Activated CD8-positive, alpha-beta T cell treated with anti-CD3 and anti-CD28 coated beads, Interleukin-2, amount 10 ng/mL, durations not matched to agents 7 days and 5 days (primary cell): ENCODE measurements at regions not wholly inside any gene's neighbourhood (a gene's known extent, or its start where the extent isn't known, plus 50 kb on each side); places are given as distances from the start of the nearest gene placed in this dataset.
"Not testable (repeated sequence)": the region's sequence is repeated elsewhere in the genome, so short reads cannot be mapped to it uniquely, and the experiment has no call there.

Experiments used
- ATAC-seq: fragments of 150-1000 bp; cut with Tn5 transposase; one replicate; pipeline ENCODE4 v1.10.0; 2021; ENCODE audit warnings: moderate library complexity
- CTCF ChIA-PET: fragments of 350-600 bp; sonication (Branson Sonifier 250); formaldehyde crosslinking; loops from one replicate; lab custom pipeline; 2021; ENCODE audit warnings: antibody characterized with exemption; lab: Charles Lee
- POLR2A ChIA-PET: fragments of 350-600 bp; sonication (Branson Sonifier 250); formaldehyde crosslinking; loops from one replicate; lab custom pipeline; 2021; ENCODE audit warnings: antibody characterized with exemption; lab: Charles Lee
- DNase-seq: peaks from one replicate; pipeline ENCODE4 v3.0.0-alpha.2; 2020
- H3K27ac Mint-ChIP-seq: one replicate; pipeline ENCODE4 v1.8.0; 2021; ENCODE audit warnings: mild to moderate bottlenecking, mixed read lengths
- H3K27me3 Mint-ChIP-seq: one replicate; pipeline ENCODE4 v1.8.0; 2021; ENCODE audit warnings: low read depth, mixed read lengths
- H3K36me3 Mint-ChIP-seq: one replicate; pipeline ENCODE4 v1.8.0; 2021; ENCODE audit warnings: low read depth, mixed read lengths
- H3K4me1 Mint-ChIP-seq: one replicate; pipeline ENCODE4 v1.8.0; 2021; ENCODE audit warnings: low read depth, mixed read lengths
- H3K4me3 Mint-ChIP-seq: one replicate; pipeline ENCODE4 v1.8.0; 2021; ENCODE audit warnings: mild to moderate bottlenecking, mixed read lengths
- H3K9me3 Mint-ChIP-seq: one replicate; pipeline ENCODE4 v1.8.0; 2022; ENCODE audit warnings: mixed read lengths; ENCODE audit not compliant: insufficient read depth

GRCh38 chr4:66035701-66036100 lies 365.4 kb upstream of the EPHA5 start:
- no peak for DNase-seq
- no peak overlapping the region for H3K27ac Mint-ChIP-seq
- no peaks in the 10 kb centered on the region for H3K36me3 Mint-ChIP-seq
- no peaks in the 10 kb centered on the region for H3K27me3 Mint-ChIP-seq
- no peak overlapping the region for H3K4me3 Mint-ChIP-seq
- ATAC-seq, result no peak
- H3K4me1 Mint-ChIP-seq, result no peaks in the 10 kb centered on the region
- H3K9me3 Mint-ChIP-seq, result peaks cover 7% of the 10 kb centered on the region
- ChIA-PET CTCF (no interaction called here), POLR2A (no interaction called here)

- no peak for ATAC-seq
- Mint-ChIP-seq H3K27me3 (no peaks in the 10 kb centered on the region), H3K9me3 (peaks cover 3% of the 10 kb centered on the region), H3K36me3 (no peaks in the 10 kb centered on the region), H3K27ac (no peak overlapping the region), H3K4me1 (no peaks in the 10 kb centered on the region), H3K4me3 (no peak overlapping the region)
- ChIA-PET CTCF (no interaction called here), POLR2A (no interaction called here)
- no peak for DNase-seq
These were observed 364.4 kb upstream of the EPHA5 start for GRCh38 chr4:66034671-66035070.

GRCh38 chr4:66034262-66034661 lies 364.0 kb upstream of the EPHA5 start:
- no peak for DNase-seq
- Mint-ChIP-seq H3K36me3 (no peaks in the 10 kb centered on the region), H3K4me1 (no peaks in the 10 kb centered on the region), H3K27me3 (no peaks in the 10 kb centered on the region), H3K9me3 (no peaks in the 10 kb centered on the region), H3K27ac (no peak overlapping the region), H3K4me3 (no peak overlapping the region)
- POLR2A ChIA-PET, result no interaction called here
- no peak for ATAC-seq
- CTCF ChIA-PET, result no interaction called here

DNA sequence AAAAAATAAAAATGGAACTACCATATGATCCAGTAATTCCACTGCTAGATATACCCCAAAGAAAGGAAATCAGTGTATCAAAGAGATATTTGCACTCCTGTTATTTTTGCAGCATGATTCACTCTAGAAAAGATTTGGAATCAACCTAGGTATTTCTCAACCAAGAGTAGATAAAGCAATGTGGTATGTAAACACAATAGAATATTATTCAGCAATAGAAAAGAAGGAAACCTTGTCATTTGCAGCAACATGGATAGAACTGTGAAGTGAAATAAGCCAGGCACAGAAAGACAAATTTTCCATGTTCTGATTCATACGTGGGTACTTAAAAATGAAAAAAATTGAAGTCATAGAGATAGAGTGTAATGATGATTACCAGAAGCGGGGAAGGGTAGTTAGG lies 362.3 kb upstream of the EPHA5 start:
- ChIA-PET CTCF (no interaction called here), POLR2A (no interaction called here)
- DNase-seq (no peak), ATAC-seq (no peak)
- Mint-ChIP-seq H3K4me3 (no peak overlapping the region), H3K27me3 (no peaks in the 10 kb centered on the region), H3K4me1 (no peaks in the 10 kb centered on the region), H3K36me3 (no peaks in the 10 kb centered on the region), H3K9me3 (no peaks in the 10 kb centered on the region), H3K27ac (no peak overlapping the region)

DNA sequence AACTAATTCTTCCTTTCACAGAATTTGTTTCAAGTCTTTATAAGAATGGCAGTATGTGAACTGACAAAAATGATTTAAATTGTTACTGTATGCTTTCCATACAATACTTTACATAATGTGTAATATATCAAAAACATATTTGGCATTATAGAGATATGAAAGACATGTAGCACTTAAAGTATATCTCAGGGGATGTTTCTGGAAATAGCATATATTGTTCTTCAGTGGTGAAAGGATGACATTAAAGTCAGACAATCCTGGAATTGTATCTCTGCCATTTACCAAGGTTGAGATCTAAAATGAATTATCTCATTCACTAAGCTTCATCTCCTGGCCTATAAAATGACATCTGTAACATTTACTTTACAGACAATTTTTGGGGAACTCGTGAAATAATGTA lies 358.4 kb upstream of the EPHA5 start:
- ChIA-PET CTCF (no interaction called here), POLR2A (no interaction called here)
- ATAC-seq (no peak), DNase-seq (no peak)
- Mint-ChIP-seq H3K4me3 (no peak overlapping the region), H3K27ac (no peak overlapping the region), H3K9me3 (peaks cover 3% of the 10 kb centered on the region), H3K27me3 (no peaks in the 10 kb centered on the region), H3K36me3 (no peaks in the 10 kb centered on the region), H3K4me1 (no peaks in the 10 kb centered on the region)

GRCh38 chr4:66023061-66023460 lies 352.8 kb upstream of the EPHA5 start:
- Mint-ChIP-seq H3K9me3 (peaks cover 24% of the 10 kb centered on the region), H3K4me3 (no peak overlapping the region), H3K4me1 (no peaks in the 10 kb centered on the region), H3K27me3 (no peaks in the 10 kb centered on the region), H3K36me3 (no peaks in the 10 kb centered on the region), H3K27ac (no peak overlapping the region)
- DNase-seq (no peak), ATAC-seq (no peak)
- ChIA-PET POLR2A (no interaction called here), CTCF (no interaction called here)

- H3K36me3 Mint-ChIP-seq, result no peaks in the 10 kb centered on the region
- DNase-seq (no peak), ATAC-seq (no peak)
- no peaks in the 10 kb centered on the region for H3K27me3 Mint-ChIP-seq
- H3K4me1 Mint-ChIP-seq, result no peaks in the 10 kb centered on the region
- peaks cover 49% of the 10 kb centered on the region for H3K9me3 Mint-ChIP-seq
- H3K27ac Mint-ChIP-seq, result no peak overlapping the region
- ChIA-PET CTCF (no interaction called here), POLR2A (no interaction called here)
- H3K4me3 Mint-ChIP-seq, result no peak overlapping the region
These were observed 347.4 kb upstream of the EPHA5 start for GRCh38 chr4:66017671-66018070.

DNA sequence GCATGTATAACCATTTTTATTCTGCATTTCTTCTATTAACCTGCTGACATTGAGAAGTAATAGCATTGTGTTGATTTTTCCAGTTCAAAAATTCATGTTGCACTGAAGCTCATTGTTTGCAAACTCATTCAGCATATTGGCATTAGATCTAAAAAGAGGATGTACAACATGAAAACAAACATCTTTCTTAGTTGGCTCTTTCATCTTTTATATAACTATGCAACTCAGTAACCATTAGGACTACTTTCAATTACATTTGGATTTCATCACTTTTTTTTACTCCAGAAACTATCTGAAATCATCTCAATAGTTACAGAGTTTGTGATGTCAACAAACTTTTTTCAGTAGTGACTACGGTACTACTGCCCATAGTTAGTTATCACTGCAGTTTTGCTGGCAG lies 346.0 kb upstream of the EPHA5 start:
- Mint-ChIP-seq H3K4me3 (no peak overlapping the region), H3K9me3 (peaks cover 43% of the 10 kb centered on the region), H3K27me3 (no peaks in the 10 kb centered on the region), H3K27ac (no peak overlapping the region), H3K4me1 (no peaks in the 10 kb centered on the region), H3K36me3 (no peaks in the 10 kb centered on the region)
- DNase-seq (no peak), ATAC-seq (no peak)
- CTCF ChIA-PET, result no interaction called here
- POLR2A ChIA-PET, result no interaction called here

DNA sequence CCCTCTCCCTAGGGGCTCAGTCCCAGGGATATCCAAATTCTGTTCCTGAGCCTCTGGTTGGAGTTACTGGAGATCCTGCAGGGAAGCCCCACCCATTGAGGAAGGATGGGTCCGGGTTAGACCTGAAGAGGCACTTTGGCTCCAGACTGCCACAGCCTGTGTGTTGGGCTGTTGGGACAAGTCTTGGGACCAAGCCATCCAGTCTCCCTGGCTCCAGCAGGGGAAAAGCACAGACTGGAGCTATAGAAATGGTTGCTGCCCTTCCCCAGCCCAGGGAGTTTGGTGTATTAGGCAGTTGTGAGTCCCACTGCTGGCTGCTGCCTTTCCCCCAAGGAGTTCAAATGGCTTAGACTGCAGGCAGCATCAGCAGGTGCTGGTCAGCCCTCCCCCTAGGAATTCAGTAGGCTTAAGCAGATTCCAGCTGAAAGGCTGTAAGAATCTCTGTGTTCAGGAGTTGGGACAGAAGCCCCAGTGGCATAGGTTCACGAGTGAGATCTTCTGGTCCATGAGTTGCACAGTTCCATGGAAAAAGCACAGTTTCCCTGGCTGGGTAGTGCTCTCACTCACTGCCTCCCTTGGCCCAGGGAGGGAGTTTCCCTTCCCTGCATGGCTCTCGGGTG lies 344.0 kb upstream of the EPHA5 start:
- CTCF ChIA-PET, result no interaction called here
- H3K27ac Mint-ChIP-seq, result no peak overlapping the region
- no peaks in the 10 kb centered on the region for H3K36me3 Mint-ChIP-seq
- DNase-seq, result no peak
- no peaks in the 10 kb centered on the region for H3K4me1 Mint-ChIP-seq
- POLR2A ChIA-PET, result no interaction called here
- no peaks in the 10 kb centered on the region for H3K27me3 Mint-ChIP-seq
- no peak overlapping the region for H3K4me3 Mint-ChIP-seq
- peaks cover 52% of the 10 kb centered on the region for H3K9me3 Mint-ChIP-seq
- ATAC-seq, result no peak

DNA sequence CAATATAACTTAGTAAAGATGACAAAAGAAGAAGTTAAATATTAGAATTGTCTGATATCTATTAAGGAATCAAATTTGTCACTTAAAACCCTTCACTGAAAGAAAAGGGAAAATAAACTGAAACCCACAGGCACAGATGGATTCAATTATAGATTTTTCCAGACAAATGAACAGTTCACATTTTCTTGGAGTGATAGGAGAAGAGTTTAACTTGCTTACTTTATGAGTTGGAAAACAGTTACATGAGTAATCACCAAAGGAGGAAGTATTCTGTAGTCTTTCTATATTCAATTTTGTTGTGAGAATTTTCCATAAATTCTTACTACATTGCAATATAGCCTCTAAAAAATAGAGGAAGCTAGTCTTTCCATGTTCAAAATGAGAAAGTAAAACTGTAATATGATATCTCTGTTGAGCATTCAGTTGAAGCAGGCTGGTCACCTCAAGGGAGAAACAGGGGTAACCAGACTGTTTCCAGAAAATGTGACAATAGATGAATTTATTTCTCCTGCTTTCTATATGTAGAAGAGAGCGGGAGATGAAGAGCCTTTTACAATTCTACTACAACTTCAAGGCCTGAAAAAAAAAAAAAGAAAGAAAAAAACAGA lies 330.3 kb upstream of the EPHA5 start:
- DNase-seq, result no peak
- POLR2A ChIA-PET, result no interaction called here
- Mint-ChIP-seq H3K9me3 (peaks cover 20% of the 10 kb centered on the region), H3K4me1 (no peaks in the 10 kb centered on the region), H3K4me3 (no peak overlapping the region), H3K36me3 (no peaks in the 10 kb centered on the region), H3K27ac (no peak overlapping the region), H3K27me3 (no peaks in the 10 kb centered on the region)
- ATAC-seq, result no peak
- CTCF ChIA-PET, result no interaction called here

GRCh38 chr4:65999518-65999871 lies 329.2 kb upstream of the EPHA5 start:
- ATAC-seq (no peak), DNase-seq (no peak)
- CTCF ChIA-PET, result no interaction called here
- POLR2A ChIA-PET, result no interaction called here
- Mint-ChIP-seq H3K9me3 (peaks cover 17% of the 10 kb centered on the region), H3K4me1 (no peaks in the 10 kb centered on the region), H3K27ac (no peak overlapping the region), H3K4me3 (no peak overlapping the region), H3K27me3 (no peaks in the 10 kb centered on the region), H3K36me3 (no peaks in the 10 kb centered on the region)

GRCh38 chr4:65998807-65999517 lies 328.7 kb upstream of the EPHA5 start:
- CTCF ChIA-PET, H3K27me3 Mint-ChIP-seq, H3K4me3 Mint-ChIP-seq, H3K4me1 Mint-ChIP-seq, H3K27ac Mint-ChIP-seq, ATAC-seq, H3K36me3 Mint-ChIP-seq, DNase-seq, POLR2A ChIA-PET: not testable (repeated sequence)
- H3K9me3 Mint-ChIP-seq, result peaks cover 13% of the 10 kb centered on the region
